D721Med (cell line): ENCODE measurements at regions not wholly inside any gene's neighbourhood (a gene's known extent, or its start where the extent isn't known, plus 50 kb on each side); places are given as distances from the start of the nearest gene placed in this dataset.

ENCODE experiments used
- DNase-seq: peaks from one replicate; pipeline ENCODE4 v3.0.0; 2011; ENCODE audit warnings: low spot score; ENCODE audit not compliant: insufficient read length
- FAIRE-seq: peaks from 2 replicates; lab custom pipeline; 2011; peaks lifted over from hg19 to GRCh38; lab: Jason Lieb, UNC
- CTCF ChIP-seq: IDR thresholded peaks from 2 replicates; pipeline ENCODE4 v1.5.1; 2012; ENCODE audit warnings: mild to moderate bottlenecking, control low read depth; ENCODE audit not compliant: insufficient read depth; ENCODE audit errors: missing control alignments

- no peak for DNase-seq
- no peak for FAIRE-seq
These were observed 402.4 kb downstream of the AGTPBP1 start for GRCh38 chr9:85339338-85339737.

GRCh38 chr9:85334228-85334627 is 407.5 kb downstream of the AGTPBP1 start:
- no peak for TF ChIP-seq CTCF
- DNase-seq (no peak), FAIRE-seq (no peak)

More at GRCh38 chr9:85339338-85339737, 402.4 kb downstream of the AGTPBP1 start:
- no peak for TF ChIP-seq CTCF

GRCh38 chr9:85332487-85332886 is 409.3 kb downstream of the AGTPBP1 start:
- FAIRE-seq (no peak), DNase-seq (no peak)
- TF ChIP-seq CTCF, result peak; percentile 7

- FAIRE-seq (no peak), DNase-seq (no peak)
- no peak for TF ChIP-seq CTCF
These were observed 410.1 kb downstream of the AGTPBP1 start for GRCh38 chr9:85331626-85332025.

- no peak for DNase-seq
- no peak for FAIRE-seq
- no peak for TF ChIP-seq CTCF
These were observed 419.2 kb downstream of the AGTPBP1 start for GRCh38 chr9:85322592-85322991.

GRCh38 chr9:85321561-85321960 is 420.2 kb downstream of the AGTPBP1 start:
- DNase-seq (no peak), FAIRE-seq (no peak)

More at GRCh38 chr9:85321561-85321960, 420.2 kb downstream of the AGTPBP1 start:
- TF ChIP-seq CTCF, result no peak
